Large intestine (tissue), 3 donors: ENCODE measurements at regions not wholly inside any gene's neighbourhood (a gene's known extent, or its start where the extent isn't known, plus 50 kb on each side); places are given as distances from the start of the nearest gene placed in this dataset.

Experiments used
- DNase-seq, 2 donors: peaks; one replicate each; pipeline versions ENCODE4 v3.0.0 to v3.0.0-alpha.2; 2013
- H3K27ac ChIP-seq: one replicate; pipeline ENCODE4 v1.5.1; 2013; ENCODE audit warnings: low read length
- H3K27me3 ChIP-seq: 2 replicates; pipeline ENCODE4 v1.6.1; 2013; ENCODE audit warnings: low read length; ENCODE audit not compliant: control insufficient read depth, insufficient read depth
- H3K36me3 ChIP-seq: 2 replicates; pipeline ENCODE4 v1.6.1; 2013; ENCODE audit warnings: low read length; ENCODE audit not compliant: control insufficient read depth, insufficient read depth
- H3K4me1 ChIP-seq: one replicate; pipeline ENCODE4 v1.6.1; 2013; ENCODE audit warnings: low read length; ENCODE audit not compliant: control insufficient read depth, insufficient read depth
- H3K4me3 ChIP-seq: one replicate; pipeline ENCODE4 v1.5.1; 2013; ENCODE audit warnings: low read length
- H3K9me3 ChIP-seq: one replicate; pipeline ENCODE4 v1.6.1; 2013; ENCODE audit warnings: mild to moderate bottlenecking, low read depth, low read length, moderate library complexity; ENCODE audit not compliant: control insufficient read depth
- WGBS: methylation state at CpG from one replicate; pipeline ENCODE4 v1.1.5; 2013; ENCODE audit warnings: low lambda C conversion rate; ENCODE audit not compliant: insufficient coverage; 5-methylcytosine and 5-hydroxymethylcytosine counted together

GRCh38 chr14:95034788-95035187, 122.5 kb downstream of the DICER1 start:
- Histone ChIP-seq H3K9me3 (no peaks in the 10 kb centered on the region), H3K27me3 (no peaks in the 10 kb centered on the region), H3K4me1 (no peaks in the 10 kb centered on the region), H3K27ac (no peak overlapping the region), H3K4me3 (no peak overlapping the region), H3K36me3 (no peaks in the 10 kb centered on the region)
- WGBS = 80% methylated on average over 1 of the region's 5 CpGs
- no peak for DNase-seq

GRCh38 chr14:95033682-95034632, 123.4 kb downstream of the DICER1 start:
- no CpG with 5 or more reads among the region's 8 CpGs for WGBS
- no peaks in the 10 kb centered on the region for H3K36me3 ChIP-seq
- no peaks in the 10 kb centered on the region for H3K27me3 ChIP-seq
- H3K9me3 ChIP-seq = no peaks in the 10 kb centered on the region
- H3K27ac ChIP-seq = no peak overlapping the region
- no peak overlapping the region for H3K4me3 ChIP-seq
- no peaks in the 10 kb centered on the region for H3K4me1 ChIP-seq
- no peak for DNase-seq

GRCh38 chr14:95033031-95033430, 124.3 kb downstream of the DICER1 start:
- no peak for DNase-seq
- H3K4me3 ChIP-seq = no peak overlapping the region
- H3K4me1 ChIP-seq = no peaks in the 10 kb centered on the region
- H3K9me3 ChIP-seq = no peaks in the 10 kb centered on the region
- WGBS = 58% methylated on average over 3 of the region's 4 CpGs
- no peaks in the 10 kb centered on the region for H3K36me3 ChIP-seq
- no peaks in the 10 kb centered on the region for H3K27me3 ChIP-seq
- H3K27ac ChIP-seq = no peak overlapping the region

- no peaks in the 10 kb centered on the region for H3K4me1 ChIP-seq
- H3K27me3 ChIP-seq = no peaks in the 10 kb centered on the region
- no peaks in the 10 kb centered on the region for H3K36me3 ChIP-seq
- no peak overlapping the region for H3K4me3 ChIP-seq
- no peak overlapping the region for H3K27ac ChIP-seq
- 88% methylated on average over 1 of the region's 7 CpGs for WGBS
- no peaks in the 10 kb centered on the region for H3K9me3 ChIP-seq
- DNase-seq = no peak
These were observed 130.4 kb downstream of the DICER1 start for GRCh38 chr14:95026851-95027463.

GRCh38 chr14:95025941-95026340, 131.4 kb downstream of the DICER1 start:
- Histone ChIP-seq H3K27ac (no peak overlapping the region), H3K9me3 (no peaks in the 10 kb centered on the region), H3K27me3 (no peaks in the 10 kb centered on the region), H3K36me3 (no peaks in the 10 kb centered on the region), H3K4me3 (no peak overlapping the region), H3K4me1 (no peaks in the 10 kb centered on the region)
- no CpG with 5 or more reads among the region's 6 CpGs for WGBS
- no peak for DNase-seq

GRCh38 chr14:95025218-95025617, 132.1 kb downstream of the DICER1 start:
- no CpG with 5 or more reads among the region's 4 CpGs for WGBS
- no peak for DNase-seq
- H3K4me3 ChIP-seq = no peak overlapping the region
- H3K27me3 ChIP-seq = no peaks in the 10 kb centered on the region
- no peak overlapping the region for H3K27ac ChIP-seq
- H3K4me1 ChIP-seq = no peaks in the 10 kb centered on the region
- H3K9me3 ChIP-seq = no peaks in the 10 kb centered on the region
- no peaks in the 10 kb centered on the region for H3K36me3 ChIP-seq

GRCh38 chr14:95024380-95024779, 132.9 kb downstream of the DICER1 start:
- Histone ChIP-seq H3K4me1 (no peaks in the 10 kb centered on the region), H3K27ac (no peak overlapping the region), H3K27me3 (no peaks in the 10 kb centered on the region), H3K36me3 (no peaks in the 10 kb centered on the region), H3K9me3 (no peaks in the 10 kb centered on the region), H3K4me3 (no peak overlapping the region)
- DNase-seq = no peak
- WGBS = no CpG with 5 or more reads among the region's 6 CpGs

- WGBS = no CpG with 5 or more reads among the region's 4 CpGs
- Histone ChIP-seq H3K36me3 (no peaks in the 10 kb centered on the region), H3K4me3 (no peak overlapping the region), H3K4me1 (no peaks in the 10 kb centered on the region), H3K9me3 (no peaks in the 10 kb centered on the region), H3K27ac (no peak overlapping the region), H3K27me3 (no peaks in the 10 kb centered on the region)
- DNase-seq = no peak
These were observed 133.4 kb downstream of the DICER1 start for GRCh38 chr14:95023886-95024285.

- Histone ChIP-seq H3K27me3 (no peaks in the 10 kb centered on the region), H3K9me3 (no peaks in the 10 kb centered on the region), H3K4me1 (no peaks in the 10 kb centered on the region), H3K4me3 (no peak overlapping the region), H3K36me3 (no peaks in the 10 kb centered on the region), H3K27ac (no peak overlapping the region)
- 100% methylated on average over 1 of the region's 9 CpGs for WGBS
- DNase-seq = no peak
These were observed 134.2 kb downstream of the DICER1 start for GRCh38 chr14:95023115-95023514.

- H3K9me3 ChIP-seq = no peaks in the 10 kb centered on the region
- no peaks in the 10 kb centered on the region for H3K36me3 ChIP-seq
- H3K27ac ChIP-seq = no peak overlapping the region
- no peak overlapping the region for H3K4me3 ChIP-seq
- no peaks in the 10 kb centered on the region for H3K4me1 ChIP-seq
- H3K27me3 ChIP-seq = no peaks in the 10 kb centered on the region
- no peak for DNase-seq
- no CpG with 5 or more reads among the region's 2 CpGs for WGBS
These were observed 135.7 kb downstream of the DICER1 start for GRCh38 chr14:95021588-95021987.
